GM19324 (cell line): ENCODE measurements at regions not wholly inside any gene's neighbourhood (a gene's known extent, or its start where the extent isn't known, plus 50 kb on each side); places are given as distances from the start of the nearest gene placed in this dataset.
"Not testable (repeated sequence)": the region's sequence is repeated elsewhere in the genome, so short reads cannot be mapped to it uniquely, and the experiment has no call there.

Experiments
- ATAC-seq: cut with Tn5 transposase; IDR thresholded peaks from one replicate; pipeline ENCODE4 v1.9.1; 2021; ENCODE audit warnings: mild to moderate bottlenecking, moderate library complexity; ENCODE audit not compliant: unreplicated experiment, low FRiP score

DNA sequence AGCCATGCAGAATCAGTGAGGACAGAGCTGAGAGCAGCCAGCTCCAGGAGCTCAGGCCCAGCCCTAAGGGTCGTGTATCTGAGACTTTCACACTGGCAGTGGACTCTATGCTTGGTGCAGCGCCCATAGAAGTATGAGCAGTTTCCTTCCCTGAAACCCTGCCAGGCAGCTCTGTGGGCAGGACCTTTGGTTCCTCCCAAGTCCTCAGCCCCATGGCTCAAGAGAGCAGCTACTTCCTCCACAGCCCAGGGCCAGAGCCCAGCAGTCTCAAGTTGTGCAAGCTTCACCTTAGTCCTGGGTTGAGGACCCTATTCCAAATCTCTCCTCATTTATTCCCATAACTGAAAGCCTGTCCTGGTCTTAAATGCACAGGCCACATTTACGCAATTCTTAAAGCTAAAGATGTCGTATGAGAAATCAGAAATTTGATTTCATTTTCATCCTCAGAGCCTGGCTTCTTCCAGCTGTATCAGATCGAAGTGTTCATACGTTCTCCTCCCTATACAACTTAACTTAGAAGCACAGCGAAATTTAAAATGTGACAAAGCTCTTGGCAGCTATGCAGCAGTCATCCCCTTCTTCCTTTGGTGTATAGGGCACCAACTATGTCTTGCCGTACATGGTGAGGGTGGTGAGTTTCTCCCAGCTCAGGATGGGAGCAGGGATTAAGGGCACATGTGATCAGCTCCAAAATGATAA lies 1337.1 kb downstream of the RPIA start:
- ATAC-seq: not testable (repeated sequence)

- not testable (repeated sequence) for ATAC-seq
Measured at GRCh38 chr2:90029080-90029428, 1337.6 kb downstream of the RPIA start.

DNA sequence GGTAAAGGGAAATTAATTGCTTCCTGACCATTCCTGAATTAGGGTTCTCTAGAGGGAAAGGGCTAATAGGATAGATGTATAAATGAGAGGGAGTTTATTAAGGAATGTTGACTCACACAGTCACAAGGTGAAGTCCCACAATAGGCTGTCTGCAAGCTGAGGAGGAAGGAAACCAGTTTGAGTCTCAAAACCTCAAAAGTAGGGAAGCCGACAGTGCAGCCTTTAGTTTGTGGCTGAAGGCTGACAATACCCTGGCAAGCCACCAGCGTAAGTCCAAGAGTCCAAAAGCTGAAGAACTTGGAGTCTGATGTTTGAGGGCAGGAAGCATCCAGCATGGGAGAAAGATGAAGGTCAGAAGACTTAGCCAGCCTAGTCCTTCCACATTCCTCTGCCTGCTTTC lies 1340.8 kb downstream of the RPIA start:
- ATAC-seq: not testable (repeated sequence)

GRCh38 chr2:90036335-90036734 lies 1344.9 kb downstream of the RPIA start:
- ATAC-seq: not testable (repeated sequence)

GRCh38 chr2:90039093-90039492 lies 1347.6 kb downstream of the RPIA start:
- not testable (repeated sequence) for ATAC-seq

GRCh38 chr2:90047776-90048175 lies 1356.3 kb downstream of the RPIA start:
- ATAC-seq: not testable (repeated sequence)

DNA sequence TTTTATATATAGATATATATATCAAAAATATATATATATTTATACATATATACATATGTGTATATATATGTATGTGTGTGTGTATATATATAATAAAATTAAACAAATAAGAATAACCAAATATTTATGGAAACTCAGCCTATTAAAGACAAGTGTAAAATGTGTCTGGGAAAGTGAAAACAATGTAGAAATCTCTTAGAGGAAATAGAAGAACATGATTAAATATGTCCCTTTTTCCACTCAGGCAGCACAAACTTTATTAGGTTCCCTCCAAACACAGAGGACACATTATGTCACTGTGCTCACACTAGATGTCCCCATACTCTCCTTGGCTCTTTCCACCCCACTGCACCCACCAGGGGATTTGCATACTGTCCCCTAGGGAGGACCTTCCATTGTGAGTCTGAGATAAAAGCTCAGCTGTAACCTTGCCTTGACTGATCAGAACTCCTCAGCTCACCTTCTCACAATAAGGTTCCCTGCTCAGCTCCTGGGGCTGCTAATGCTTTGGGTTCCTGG lies 1360.7 kb downstream of the RPIA start:
- not testable (repeated sequence) for ATAC-seq

GRCh38 chr2:90069290-90069894 lies 1377.9 kb downstream of the RPIA start:
- ATAC-seq: peak; percentile 78

DNA sequence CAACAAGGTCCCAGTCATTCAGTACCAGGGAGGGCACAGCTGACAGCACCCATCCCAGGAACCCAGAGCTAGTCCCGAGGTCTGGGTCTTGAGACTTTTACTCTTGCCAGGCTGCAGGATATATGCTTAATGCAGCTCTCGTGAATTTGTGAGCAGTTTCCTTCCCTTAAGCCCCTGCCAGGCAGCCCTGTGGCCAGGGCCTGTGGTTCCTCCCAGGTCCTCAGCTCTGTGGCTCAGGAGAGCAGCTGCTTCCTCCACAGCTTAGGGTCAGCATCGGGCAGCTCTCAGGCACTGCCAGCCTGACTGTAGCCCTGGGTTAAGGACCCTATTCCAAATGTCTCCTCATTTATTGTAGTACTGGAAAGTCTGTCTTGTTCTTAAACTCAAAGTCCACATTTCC lies 1384.8 kb downstream of the RPIA start:
- no peak for ATAC-seq

- no peak for ATAC-seq
Measured at GRCh38 chr2:90077948-90078347, 1386.5 kb downstream of the RPIA start.

- no peak for ATAC-seq
Measured at GRCh38 chr2:90079374-90079773, 1387.9 kb downstream of the RPIA start.

GRCh38 chr2:90087792-90088191 lies 1396.3 kb downstream of the RPIA start:
- ATAC-seq: not testable (repeated sequence)

DNA sequence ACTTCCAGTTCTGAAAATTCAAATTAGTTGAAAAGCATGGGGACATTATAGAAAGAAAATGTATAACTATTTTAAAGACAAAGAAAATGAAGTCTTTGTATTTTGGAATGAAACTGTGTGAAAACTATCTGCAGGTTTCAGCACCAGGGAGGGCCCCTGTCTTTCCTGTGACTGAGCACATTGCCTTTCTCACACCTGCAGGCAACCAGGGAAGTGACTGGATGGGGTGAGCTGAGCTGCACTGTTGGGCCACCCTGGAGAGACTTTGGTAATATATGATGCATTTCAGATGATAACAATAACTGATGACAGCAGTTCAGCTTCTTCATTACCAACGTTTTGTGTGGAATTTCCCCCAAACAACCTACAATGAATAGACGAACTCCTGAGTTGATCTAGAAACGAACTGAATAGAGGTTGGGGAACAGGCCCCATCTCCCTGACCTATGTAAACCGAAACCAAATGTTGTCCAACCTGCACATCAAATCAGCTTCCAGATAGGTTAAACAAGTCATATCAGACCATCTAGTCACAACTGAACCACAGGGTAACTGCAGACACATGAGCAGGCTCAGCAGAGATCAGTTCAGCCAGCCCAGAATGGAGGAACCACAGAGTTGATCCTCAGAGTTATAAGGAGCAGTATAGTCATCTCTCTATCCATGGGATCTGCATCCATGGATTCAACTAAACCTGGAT lies 1402.2 kb downstream of the RPIA start:
- not testable (repeated sequence) for ATAC-seq

DNA sequence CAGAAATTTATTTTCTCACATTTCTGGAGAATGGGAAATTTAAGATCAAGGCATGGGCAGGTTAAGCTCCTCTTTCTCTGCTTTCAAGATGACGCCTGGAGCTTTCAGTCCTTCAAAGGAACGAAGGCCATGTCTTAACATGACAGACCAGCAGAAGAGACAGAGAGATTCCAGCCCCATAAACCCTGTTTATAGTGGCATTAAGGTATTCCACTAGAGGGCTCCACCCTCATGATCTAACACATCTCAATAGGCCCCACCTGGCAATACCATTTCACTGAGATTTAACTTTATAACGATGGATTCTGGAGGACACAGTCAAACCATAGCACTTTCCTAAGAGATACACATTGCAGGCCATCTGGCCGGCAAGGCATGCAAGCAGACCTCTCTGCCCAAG lies 1406.1 kb downstream of the RPIA start:
- not testable (repeated sequence) for ATAC-seq

- not testable (repeated sequence) for ATAC-seq
Measured at GRCh38 chr2:90105142-90105541, 1413.7 kb downstream of the RPIA start.

- not testable (repeated sequence) for ATAC-seq
Measured at GRCh38 chr2:90123409-90123808, 1431.9 kb downstream of the RPIA start.

DNA sequence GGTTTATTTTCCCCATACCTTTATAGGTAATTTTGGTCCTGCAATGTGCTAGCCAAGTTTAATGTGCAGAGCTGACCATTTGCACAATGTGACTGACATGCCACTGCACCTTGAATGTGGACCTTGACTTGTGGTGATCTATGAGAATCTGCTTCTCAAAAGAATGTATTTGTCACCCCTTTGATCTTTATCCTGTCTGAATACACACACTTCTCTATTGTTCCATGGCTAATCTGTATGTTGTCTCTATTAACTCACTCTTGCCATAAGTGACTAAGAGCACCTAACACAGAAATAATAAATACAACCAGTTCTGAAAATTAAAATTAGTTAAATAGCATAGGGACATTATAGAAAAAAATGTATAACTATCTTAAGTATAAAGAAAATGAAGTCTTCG lies 1447.6 kb downstream of the RPIA start:
- ATAC-seq: not testable (repeated sequence)

DNA sequence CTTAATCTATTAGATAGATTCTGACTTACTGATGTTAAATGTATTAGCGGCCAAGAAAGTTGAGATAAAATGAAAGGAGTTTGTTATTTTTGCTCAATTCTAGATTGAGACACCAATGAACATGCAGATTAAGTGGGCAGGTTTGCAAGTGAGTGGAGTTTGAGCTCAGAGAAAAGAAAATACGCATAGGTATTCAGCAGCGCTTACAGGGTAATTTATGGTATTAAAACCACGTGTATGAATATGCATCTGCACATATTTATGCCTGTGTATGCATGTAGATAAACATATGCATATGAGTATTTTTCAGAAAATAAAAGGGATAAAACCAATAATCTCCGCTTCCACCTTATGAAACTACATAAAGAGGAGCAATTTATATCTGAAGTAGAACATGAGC lies 1450.1 kb downstream of the RPIA start:
- ATAC-seq: not testable (repeated sequence)

GRCh38 chr2:90151805-90152204 lies 1460.3 kb downstream of the RPIA start:
- ATAC-seq: not testable (repeated sequence)

DNA sequence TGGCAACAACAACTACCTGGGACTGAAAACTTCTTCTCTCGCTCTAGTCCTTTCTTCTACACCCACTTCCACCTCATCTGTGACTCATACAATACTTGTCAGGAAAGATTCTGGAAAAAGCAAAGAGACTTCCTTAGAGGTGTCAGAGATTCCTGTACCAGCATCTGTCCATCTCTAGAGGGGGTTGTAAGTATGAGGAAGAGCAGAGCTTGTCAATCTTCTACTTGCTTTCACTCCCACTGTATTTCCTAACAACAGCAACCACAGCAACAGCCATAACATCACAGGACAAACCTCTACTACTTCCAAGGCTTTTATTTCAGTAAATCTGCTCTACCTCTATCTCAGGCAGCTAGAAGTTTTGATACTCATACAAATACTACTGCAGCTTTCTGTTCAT lies 1479.5 kb downstream of the RPIA start:
- ATAC-seq: not testable (repeated sequence)

- not testable (repeated sequence) for ATAC-seq
Measured at GRCh38 chr2:90173081-90173480, 1481.6 kb downstream of the RPIA start.
